Natural killer cell (primary cell): ENCODE measurements at regions not wholly inside any gene's neighbourhood (a gene's known extent, or its start where the extent isn't known, plus 50 kb on each side); places are given as distances from the start of the nearest gene placed in this dataset.

Experiments used
- ATAC-seq, 3 donors: fragments of 150-1000 bp in 2 of 3; fragments of 200-7000 bp in 1 of 3; cut with Tn5 transposase; 1 replicate in 1 of 3; 2 replicates in 2 of 3; pipeline ENCODE4 v1.10.0; 2021; ENCODE audit warnings: mild to moderate bottlenecking in 2 of 3, moderate library complexity in 2 of 3
- DNase-seq, 2 donors: peaks; one replicate each; pipeline versions ENCODE4 v3.0.0 to v3.0.0-alpha.2; 2013 to 2021; ENCODE audit warnings: mixed read lengths in 1 of 2
- H3K27ac ChIP-seq: one replicate; pipeline ENCODE4 v1.5.1; 2013; ENCODE audit warnings: mild to moderate bottlenecking, low read length
- H3K27me3 ChIP-seq: one replicate; pipeline ENCODE4 v1.6.1; 2013; ENCODE audit warnings: low read length; ENCODE audit not compliant: control insufficient read depth, insufficient read depth
- H3K36me3 ChIP-seq: one replicate; pipeline ENCODE4 v1.6.1; 2013; ENCODE audit warnings: low read length; ENCODE audit not compliant: control insufficient read depth, insufficient read depth
- H3K4me1 ChIP-seq: one replicate; pipeline ENCODE4 v1.6.1; 2013; ENCODE audit warnings: low read length; ENCODE audit not compliant: control insufficient read depth, insufficient read depth
- H3K4me3 ChIP-seq: one replicate; pipeline ENCODE4 v1.5.1; 2013; ENCODE audit warnings: low read length
- H3K9me3 ChIP-seq: one replicate; pipeline ENCODE4 v1.6.1; 2013; ENCODE audit warnings: low read length; ENCODE audit not compliant: control insufficient read depth, insufficient read depth
- H3K27ac Mint-ChIP-seq, 2 donors: one replicate each; pipeline ENCODE4 v1.8.0; 2022; ENCODE audit warnings: mild to moderate bottlenecking in 2 of 2, mixed read lengths in 2 of 2, moderate library complexity in 1 of 2
- H3K27me3 Mint-ChIP-seq, 2 donors: one replicate each; pipeline ENCODE4 v1.8.0; 2022; ENCODE audit warnings: low read depth in 2 of 2, mixed read lengths in 2 of 2
- H3K36me3 Mint-ChIP-seq: one replicate; pipeline ENCODE4 v1.8.0; 2022; ENCODE audit warnings: mixed read lengths
- H3K4me1 Mint-ChIP-seq, 2 donors: one replicate each; pipeline ENCODE4 v1.8.0; 2022; ENCODE audit warnings: mixed read lengths in 2 of 2
- H3K4me3 Mint-ChIP-seq: one replicate; pipeline ENCODE4 v1.8.0; 2022; ENCODE audit warnings: mild to moderate bottlenecking, moderate library complexity, mixed read lengths
- H3K9me3 Mint-ChIP-seq, 2 donors: one replicate each; pipeline ENCODE4 v1.8.0; 2022; ENCODE audit warnings: mixed read lengths in 2 of 2
- CTCF ChIP-seq: fragments of 200-600 bp; IDR thresholded peaks from one replicate; pipeline ENCODE4 v1.8.0; 2022; ENCODE audit warnings: antibody characterized with exemption
- WGBS: methylation state at CpG from one replicate; pipeline ENCODE4 v1.1.7; 2013; ENCODE audit warnings: missing lambda C conversion rate; ENCODE audit not compliant: insufficient coverage; 5-methylcytosine and 5-hydroxymethylcytosine counted together
- intact Hi-C: fragments of 100-400 bp; cut with micrococcal nuclease; formaldehyde crosslinking; loops from one replicate; pipeline ENCODE4 v1.14.2; 2022

- Histone ChIP-seq H3K9me3 (no peaks in the 10 kb centered on the region), H3K4me3 (no peak overlapping the region), H3K4me1 (peaks cover 19% of the 10 kb centered on the region), H3K36me3 (no peaks in the 10 kb centered on the region), H3K27ac (no peak overlapping the region), H3K27me3 (no peaks in the 10 kb centered on the region)
- TF ChIP-seq CTCF = no peak
- Mint-ChIP-seq H3K4me1 (peaks cover 19 to 20% of the 10 kb centered on the region in 2 donors), H3K27ac (no peak overlapping the region), H3K27me3 (no peaks in the 10 kb centered on the region), H3K36me3 (no peaks in the 10 kb centered on the region), H3K4me3 (no peak overlapping the region), H3K9me3 (no peaks in the 10 kb centered on the region)
- DNase-seq (no peak), ATAC-seq (no peak)
- intact Hi-C loops = no loop called here
- WGBS = 97% methylated on average over 4 of the region's 4 CpGs
Measured at GRCh38 chr3:187941135-187941847, 196.0 kb upstream of the BCL6 start.

GRCh38 chr3:187941848-187942194 is 196.6 kb upstream of the BCL6 start:
- DNase-seq (no peak), ATAC-seq (no peak)
- H3K9me3 ChIP-seq = no peaks in the 10 kb centered on the region
- no peaks in the 10 kb centered on the region for H3K36me3 Mint-ChIP-seq
- intact Hi-C loops = no loop called here
- no peak for TF ChIP-seq CTCF
- no peak overlapping the region for H3K4me3 ChIP-seq
- H3K4me1 ChIP-seq = peaks cover 19% of the 10 kb centered on the region
- H3K4me1 Mint-ChIP-seq = peaks cover 20% of the 10 kb centered on the region in 2 donors
- H3K27me3 Mint-ChIP-seq = no peaks in the 10 kb centered on the region
- no peaks in the 10 kb centered on the region for H3K9me3 Mint-ChIP-seq
- H3K36me3 ChIP-seq = no peaks in the 10 kb centered on the region
- no peak overlapping the region for H3K27ac Mint-ChIP-seq
- H3K27me3 ChIP-seq = no peaks in the 10 kb centered on the region
- 100% methylated on average over 1 of the region's 2 CpGs for WGBS
- H3K4me3 Mint-ChIP-seq = no peak overlapping the region
- H3K27ac ChIP-seq = no peak overlapping the region

GRCh38 chr3:187942658-187943241 is 197.5 kb upstream of the BCL6 start:
- no peaks in the 10 kb centered on the region for H3K36me3 ChIP-seq
- no peak for DNase-seq
- no peak for ATAC-seq
- TF ChIP-seq CTCF = no peak
- H3K27me3 ChIP-seq = no peaks in the 10 kb centered on the region
- H3K4me1 ChIP-seq = peaks cover 19% of the 10 kb centered on the region
- no peak overlapping the region for H3K27ac ChIP-seq
- WGBS = 82% methylated on average over 10 of the region's 10 CpGs
- H3K9me3 Mint-ChIP-seq = no peaks in the 10 kb centered on the region
- peaks cover 16% of the 10 kb centered on the region in 2 donors for H3K4me1 Mint-ChIP-seq
- no peak overlapping the region for H3K27ac Mint-ChIP-seq
- no peak overlapping the region for H3K4me3 ChIP-seq
- H3K27me3 Mint-ChIP-seq = no peaks in the 10 kb centered on the region
- no peaks in the 10 kb centered on the region for H3K36me3 Mint-ChIP-seq
- H3K4me3 Mint-ChIP-seq = no peak overlapping the region
- intact Hi-C loops = no loop called here
- H3K9me3 ChIP-seq = no peaks in the 10 kb centered on the region
